Mucosa of rectum (tissue), 2 donors: ENCODE measurements at regions not wholly inside any gene's neighbourhood (a gene's known extent, or its start where the extent isn't known, plus 50 kb on each side); places are given as distances from the start of the nearest gene placed in this dataset.

Experiments used
- H3K27ac ChIP-seq, 2 donors: one replicate each; pipeline ENCODE4 v1.7.0; 2013; ENCODE audit warnings: inconsistent platforms in 2 of 2, low read depth in 2 of 2, low read length in 2 of 2
- H3K27me3 ChIP-seq, 2 donors: one replicate each; pipeline ENCODE4 v1.7.0; 2013; ENCODE audit warnings: low read length in 2 of 2; ENCODE audit not compliant: control insufficient read depth in 2 of 2, insufficient read depth in 2 of 2
- H3K36me3 ChIP-seq, 2 donors: one replicate each; pipeline ENCODE4 v1.7.0; 2013; ENCODE audit warnings: low read length in 2 of 2; ENCODE audit not compliant: control insufficient read depth in 2 of 2, insufficient read depth in 2 of 2
- H3K4me1 ChIP-seq, 2 donors: one replicate each; pipeline ENCODE4 v1.7.0; 2013; ENCODE audit warnings: low read length in 2 of 2, mild to moderate bottlenecking in 1 of 2; ENCODE audit not compliant: control insufficient read depth in 2 of 2, insufficient read depth in 2 of 2
- H3K4me3 ChIP-seq, 2 donors: one replicate each; pipeline ENCODE4 v1.7.0; 2013; ENCODE audit warnings: low read length in 2 of 2
- H3K9ac ChIP-seq, 2 donors: one replicate each; pipeline ENCODE4 v1.7.0; 2013; ENCODE audit warnings: low read length in 2 of 2, low read depth in 1 of 2, mild to moderate bottlenecking in 1 of 2
- H3K9me3 ChIP-seq, 2 donors: one replicate each; pipeline ENCODE4 v1.7.0; 2013; ENCODE audit warnings: low read length in 2 of 2; ENCODE audit not compliant: control insufficient read depth in 2 of 2
- donor health status: healthy.
- donor health status: Normal muscosa, but diverticular disease.

DNA sequence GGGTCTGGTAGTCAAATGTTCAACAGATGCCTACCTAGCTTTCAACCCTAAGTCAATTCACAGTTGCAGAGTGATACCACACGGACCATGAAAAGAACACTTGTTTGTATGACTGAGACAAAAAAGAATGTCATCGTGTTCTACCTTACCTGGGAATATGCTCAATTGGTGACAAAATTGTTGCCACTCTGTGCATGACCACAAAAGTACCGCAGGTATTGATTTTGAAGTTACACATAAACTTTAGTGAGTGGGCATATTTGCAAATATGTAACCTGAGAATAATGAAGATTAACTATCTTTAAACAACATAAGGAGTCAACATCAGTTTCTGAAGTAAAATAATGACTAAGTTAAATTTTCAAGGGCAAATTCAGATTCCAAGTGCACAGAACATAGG is 53.4 kb upstream of the SNRPN start:
- no peak overlapping the region for H3K4me3 ChIP-seq
- no peaks in the 10 kb centered on the region for H3K27me3 ChIP-seq
- peaks cover 0 to 3% of the 10 kb centered on the region in 2 donors for H3K9me3 ChIP-seq
- no peaks in the 10 kb centered on the region for H3K36me3 ChIP-seq
- no peaks in the 10 kb centered on the region for H3K4me1 ChIP-seq
- H3K27ac ChIP-seq, result no peak overlapping the region
- no peak overlapping the region for H3K9ac ChIP-seq
